ENCODE measurements at regions not wholly inside any gene's neighbourhood (a gene's known extent, or its start where the extent isn't known, plus 50 kb on each side); places are given as distances from the start of the nearest gene placed in this dataset.

DNA sequence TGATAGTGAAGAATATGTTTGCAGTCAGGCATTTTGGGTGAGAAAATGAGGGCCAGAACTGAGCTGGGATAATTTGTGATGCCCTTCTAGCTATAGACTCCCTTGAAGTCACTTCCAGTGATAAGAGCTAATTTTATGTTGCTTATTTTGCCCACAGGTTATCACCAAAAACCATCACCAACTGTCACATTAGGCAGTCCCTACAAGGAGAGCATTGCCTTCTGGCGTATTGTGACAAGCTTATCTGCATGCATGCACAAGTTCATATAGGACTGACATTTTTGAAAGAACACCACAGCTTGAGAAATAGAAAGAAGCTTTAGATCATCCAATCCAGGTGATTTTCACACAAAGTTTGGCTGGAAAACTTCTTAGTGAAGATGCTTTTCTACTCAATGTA is 735.3 kb upstream of the RAG2 start:
- TF ChIP-seq, protein P1, sequence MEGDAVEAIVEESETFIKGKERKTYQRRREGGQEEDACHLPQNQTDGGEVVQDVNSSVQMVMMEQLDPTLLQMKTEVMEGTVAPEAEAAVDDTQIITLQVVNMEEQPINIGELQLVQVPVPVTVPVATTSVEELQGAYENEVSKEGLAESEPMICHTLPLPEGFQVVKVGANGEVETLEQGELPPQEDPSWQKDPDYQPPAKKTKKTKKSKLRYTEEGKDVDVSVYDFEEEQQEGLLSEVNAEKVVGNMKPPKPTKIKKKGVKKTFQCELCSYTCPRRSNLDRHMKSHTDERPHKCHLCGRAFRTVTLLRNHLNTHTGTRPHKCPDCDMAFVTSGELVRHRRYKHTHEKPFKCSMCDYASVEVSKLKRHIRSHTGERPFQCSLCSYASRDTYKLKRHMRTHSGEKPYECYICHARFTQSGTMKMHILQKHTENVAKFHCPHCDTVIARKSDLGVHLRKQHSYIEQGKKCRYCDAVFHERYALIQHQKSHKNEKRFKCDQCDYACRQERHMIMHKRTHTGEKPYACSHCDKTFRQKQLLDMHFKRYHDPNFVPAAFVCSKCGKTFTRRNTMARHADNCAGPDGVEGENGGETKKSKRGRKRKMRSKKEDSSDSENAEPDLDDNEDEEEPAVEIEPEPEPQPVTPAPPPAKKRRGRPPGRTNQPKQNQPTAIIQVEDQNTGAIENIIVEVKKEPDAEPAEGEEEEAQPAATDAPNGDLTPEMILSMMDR (IDR thresholded peaks at IDR 0.05): no peak
- TF ChIP-seq POLR2A (IDR thresholded peaks at IDR 0.05) (no peak), EP300 (IDR thresholded peaks at IDR 0.05) (no peak)

Data from ovary (tissue), 3 donors.